SU-DHL-6 (cell line): ENCODE measurements at regions not wholly inside any gene's neighbourhood (a gene's known extent, or its start where the extent isn't known, plus 50 kb on each side); places are given as distances from the start of the nearest gene placed in this dataset.

Source experiments
- H2AFZ ChIP-seq: fragments of 200-600 bp; sonication (generic); 2 replicates; pipeline ENCODE4 v1.6.1; 2014; ENCODE audit warnings: low read depth, mild to moderate bottlenecking, moderate library complexity, mixed read lengths, antibody characterized with exemption, low read length; ENCODE audit not compliant: severe bottlenecking
- H3F3A ChIP-seq: fragments of 200-600 bp; shearing (Covaris generic); 2 replicates; pipeline ENCODE4 v1.6.0; 2016; ENCODE audit warnings: antibody characterized with exemption, mild to moderate bottlenecking; ENCODE audit not compliant: insufficient read depth
- H3K27ac ChIP-seq: fragments of 200-600 bp; sonication (generic); 2 replicates; pipeline ENCODE4 v1.5.1; 2016; ENCODE audit warnings: low read depth, mild to moderate bottlenecking, low read length, moderate library complexity, mixed read lengths
- H3K27me3 ChIP-seq: fragments of 200-600 bp; sonication (generic), shearing (Covaris generic); 2 replicates; pipeline ENCODE4 v1.6.0; 2014; ENCODE audit warnings: mild to moderate bottlenecking, low read length
- H3K36me3 ChIP-seq: fragments of 200-600 bp; sonication (generic); 2 replicates; pipeline ENCODE4 v1.6.1; 2014; ENCODE audit warnings: mild to moderate bottlenecking, low read length, mixed read lengths
- H3K4me2 ChIP-seq: fragments of 300-600, 200-600 bp; shearing (Covaris generic), sonication (generic); 2 replicates; pipeline ENCODE4 v1.6.0; 2014; ENCODE audit warnings: low read length, low read depth, mild to moderate bottlenecking; ENCODE audit not compliant: poor library complexity, severe bottlenecking
- H3K4me3 ChIP-seq: fragments of 200-600 bp; sonication (generic); 2 replicates; pipeline ENCODE4 v1.5.1; 2014; ENCODE audit warnings: antibody characterized with exemption, low read length, mild to moderate bottlenecking, mixed read lengths; ENCODE audit not compliant: insufficient read depth, poor library complexity, severe bottlenecking
- H3K79me2 ChIP-seq: fragments of 200-600 bp; sonication (generic); 2 replicates; pipeline ENCODE4 v1.6.1; 2014; ENCODE audit warnings: mild to moderate bottlenecking, low read length, moderate library complexity; ENCODE audit not compliant: insufficient read depth
- H3K9ac ChIP-seq: fragments of 200-600 bp; sonication (generic); 2 replicates; pipeline ENCODE4 v1.7.0; 2014; ENCODE audit warnings: mild to moderate bottlenecking, low read length
- H3K9me2 ChIP-seq: fragments of 200-600 bp; sonication (generic); replicated peaks from 2 replicates; pipeline ENCODE4 v1.6.1; 2014; ENCODE audit warnings: low read length; ENCODE audit not compliant: insufficient read depth
- H3K9me3 ChIP-seq: fragments of 200-600 bp; sonication (generic); 2 replicates; pipeline ENCODE4 v1.6.1; 2014; ENCODE audit warnings: low read length, mixed read lengths; ENCODE audit not compliant: insufficient read depth
- H4K20me1 ChIP-seq: fragments of 200-600 bp; sonication (generic); 2 replicates; pipeline ENCODE4 v1.6.1; 2014; ENCODE audit warnings: low read depth, mild to moderate bottlenecking, antibody characterized with exemption, low read length, moderate library complexity, mixed read lengths
- EZH2phosphoT487 ChIP-seq: fragments of 200-600 bp; sonication (generic), shearing (Covaris generic); conservative IDR thresholded peaks from 2 replicates; pipeline ENCODE4 v1.6.1; 2018; ENCODE audit warnings: mild to moderate bottlenecking, antibody characterized with exemption, low read length, moderate library complexity, mixed read lengths
- TF ChIP-seq, protein P1 (sequence below): fragments of 200-600 bp; sonication (generic); IDR thresholded peaks from one replicate; pipeline ENCODE4 v1.5.1; 2017; ENCODE audit warnings: antibody characterized with exemption, mild to moderate bottlenecking, low read length, moderate library complexity; ENCODE audit not compliant: insufficient read depth, poor library complexity, severe bottlenecking

DNA sequence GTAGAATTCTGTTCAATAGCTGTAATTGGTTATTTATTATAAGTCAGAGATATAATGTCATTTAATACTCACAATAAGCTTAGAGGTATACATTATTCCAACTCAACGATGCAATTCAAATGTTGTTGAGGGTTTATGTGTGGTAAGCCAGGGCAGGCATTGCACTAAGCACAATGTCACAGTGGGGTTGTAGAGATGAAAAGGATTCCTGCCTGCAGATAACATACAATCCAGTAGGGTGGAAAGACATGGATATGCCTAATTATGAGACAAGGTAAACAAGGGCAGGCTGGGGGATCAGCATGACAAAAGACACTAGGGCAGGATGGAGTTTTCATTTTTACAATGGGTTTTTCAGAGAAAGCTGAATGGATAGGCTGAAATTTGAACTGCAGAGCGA, 98.7 kb upstream of the PALM2AKAP2 start:
- no peaks in the 10 kb centered on the region for H3K79me2 ChIP-seq
- H3K9ac ChIP-seq = no peak overlapping the region
- no peak overlapping the region for H2AFZ ChIP-seq
- no peak overlapping the region for H3K4me3 ChIP-seq
- H3K36me3 ChIP-seq = no peaks in the 10 kb centered on the region
- no peak overlapping the region for H3K27ac ChIP-seq
- H3K27me3 ChIP-seq = no peaks in the 10 kb centered on the region
- TF ChIP-seq EZH2phosphoT487 = no peak
- TF ChIP-seq, protein P1, sequence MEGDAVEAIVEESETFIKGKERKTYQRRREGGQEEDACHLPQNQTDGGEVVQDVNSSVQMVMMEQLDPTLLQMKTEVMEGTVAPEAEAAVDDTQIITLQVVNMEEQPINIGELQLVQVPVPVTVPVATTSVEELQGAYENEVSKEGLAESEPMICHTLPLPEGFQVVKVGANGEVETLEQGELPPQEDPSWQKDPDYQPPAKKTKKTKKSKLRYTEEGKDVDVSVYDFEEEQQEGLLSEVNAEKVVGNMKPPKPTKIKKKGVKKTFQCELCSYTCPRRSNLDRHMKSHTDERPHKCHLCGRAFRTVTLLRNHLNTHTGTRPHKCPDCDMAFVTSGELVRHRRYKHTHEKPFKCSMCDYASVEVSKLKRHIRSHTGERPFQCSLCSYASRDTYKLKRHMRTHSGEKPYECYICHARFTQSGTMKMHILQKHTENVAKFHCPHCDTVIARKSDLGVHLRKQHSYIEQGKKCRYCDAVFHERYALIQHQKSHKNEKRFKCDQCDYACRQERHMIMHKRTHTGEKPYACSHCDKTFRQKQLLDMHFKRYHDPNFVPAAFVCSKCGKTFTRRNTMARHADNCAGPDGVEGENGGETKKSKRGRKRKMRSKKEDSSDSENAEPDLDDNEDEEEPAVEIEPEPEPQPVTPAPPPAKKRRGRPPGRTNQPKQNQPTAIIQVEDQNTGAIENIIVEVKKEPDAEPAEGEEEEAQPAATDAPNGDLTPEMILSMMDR = no peak
- no peaks in the 10 kb centered on the region for H4K20me1 ChIP-seq
- no peak overlapping the region for H3K4me2 ChIP-seq
- no peaks in the 10 kb centered on the region for H3K9me3 ChIP-seq
- H3F3A ChIP-seq = no peaks in the 10 kb centered on the region
- no peaks in the 10 kb centered on the region for H3K9me2 ChIP-seq

DNA sequence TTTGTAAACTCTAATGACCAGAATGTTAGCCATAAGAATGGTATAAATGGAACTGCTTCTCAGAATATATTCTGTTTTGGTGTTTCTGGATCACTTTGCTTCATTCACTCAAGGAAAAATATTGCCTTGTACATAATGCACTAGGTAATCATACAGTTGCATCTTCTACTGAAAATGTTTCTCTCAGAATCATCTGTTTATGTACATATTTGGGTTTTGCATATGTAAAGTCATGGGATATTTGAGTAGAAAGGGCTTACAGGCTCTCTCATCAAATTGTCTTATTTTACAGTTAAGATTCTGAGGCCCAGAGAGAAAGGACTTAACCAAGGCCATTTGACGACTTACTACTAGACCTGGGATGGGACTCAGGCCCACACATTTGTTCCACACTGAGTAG, 97.8 kb upstream of the PALM2AKAP2 start:
- H2AFZ ChIP-seq = no peak overlapping the region
- no peaks in the 10 kb centered on the region for H3K9me2 ChIP-seq
- no peaks in the 10 kb centered on the region for H3K36me3 ChIP-seq
- no peaks in the 10 kb centered on the region for H3K9me3 ChIP-seq
- H3K4me2 ChIP-seq = no peak overlapping the region
- no peaks in the 10 kb centered on the region for H3F3A ChIP-seq
- TF ChIP-seq EZH2phosphoT487 = no peak
- TF ChIP-seq, protein P1 = no peak
- no peak overlapping the region for H3K4me3 ChIP-seq
- no peak overlapping the region for H3K27ac ChIP-seq
- no peaks in the 10 kb centered on the region for H4K20me1 ChIP-seq
- no peak overlapping the region for H3K9ac ChIP-seq
- no peaks in the 10 kb centered on the region for H3K79me2 ChIP-seq
- H3K27me3 ChIP-seq = no peaks in the 10 kb centered on the region

DNA sequence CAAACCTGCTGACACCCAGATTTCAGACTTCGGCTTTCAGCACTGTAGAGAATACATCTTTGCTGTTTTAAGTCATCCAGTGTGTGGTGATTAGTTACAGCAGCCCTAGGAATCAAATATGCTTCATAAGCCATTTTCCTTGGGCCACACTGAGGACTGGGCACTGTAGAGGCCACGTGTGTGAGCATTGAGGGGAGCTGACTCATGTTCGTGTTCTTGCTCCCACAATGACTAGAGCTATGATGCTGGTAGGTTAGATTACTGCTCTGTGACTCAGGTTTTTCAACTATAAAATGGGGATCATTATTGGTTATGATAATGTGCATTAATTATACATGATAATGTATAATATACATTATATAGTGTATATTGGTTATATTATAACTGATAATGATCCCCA, 96.5 kb upstream of the PALM2AKAP2 start:
- Histone ChIP-seq H2AFZ (no peak overlapping the region), H4K20me1 (no peaks in the 10 kb centered on the region), H3K27ac (no peak overlapping the region), H3K9me3 (no peaks in the 10 kb centered on the region), H3K9ac (no peak overlapping the region), H3K4me2 (no peak overlapping the region), H3K9me2 (no peaks in the 10 kb centered on the region), H3F3A (no peaks in the 10 kb centered on the region), H3K4me3 (no peak overlapping the region), H3K36me3 (no peaks in the 10 kb centered on the region), H3K79me2 (no peaks in the 10 kb centered on the region), H3K27me3 (no peaks in the 10 kb centered on the region)
- TF ChIP-seq, protein P1 = no peak
- TF ChIP-seq EZH2phosphoT487 = no peak
